ENCODE measurements at regions not wholly inside any gene's neighbourhood (a gene's known extent, or its start where the extent isn't known, plus 50 kb on each side); places are given as distances from the start of the nearest gene placed in this dataset.

DNA sequence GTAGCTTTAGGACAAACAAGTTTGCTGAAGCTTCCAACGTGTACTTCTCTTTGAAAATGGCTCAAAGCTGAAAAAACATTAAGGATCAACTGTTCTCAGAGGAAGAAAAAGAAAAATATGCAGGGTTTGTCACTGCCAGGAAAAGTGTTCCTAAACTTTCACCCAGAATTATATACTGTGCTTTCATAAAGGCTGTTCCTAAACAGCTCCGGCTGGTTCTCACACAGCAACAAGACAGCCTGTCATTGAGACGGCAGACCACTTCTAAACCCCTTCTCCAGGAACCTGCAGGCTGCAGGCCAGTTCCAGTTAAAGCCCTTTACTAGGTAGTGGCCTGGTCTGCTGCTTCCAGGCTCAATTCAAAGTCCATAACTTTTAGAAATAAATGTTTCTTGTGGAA lies 97.4 kb upstream of the SOX4 start (continued):
- no peak for TF ChIP-seq SCRT1 (tag by site-specific recombination; IDR thresholded peaks at IDR 0.05; ENCODE audit: borderline replicate concordance)
- no peak for TF ChIP-seq ZNF426 (tag by site-specific recombination; IDR thresholded peaks at IDR 0.05)
- no peak for TF ChIP-seq ZSCAN16 (tag by site-specific recombination; IDR thresholded peaks at IDR 0.05)

DNA sequence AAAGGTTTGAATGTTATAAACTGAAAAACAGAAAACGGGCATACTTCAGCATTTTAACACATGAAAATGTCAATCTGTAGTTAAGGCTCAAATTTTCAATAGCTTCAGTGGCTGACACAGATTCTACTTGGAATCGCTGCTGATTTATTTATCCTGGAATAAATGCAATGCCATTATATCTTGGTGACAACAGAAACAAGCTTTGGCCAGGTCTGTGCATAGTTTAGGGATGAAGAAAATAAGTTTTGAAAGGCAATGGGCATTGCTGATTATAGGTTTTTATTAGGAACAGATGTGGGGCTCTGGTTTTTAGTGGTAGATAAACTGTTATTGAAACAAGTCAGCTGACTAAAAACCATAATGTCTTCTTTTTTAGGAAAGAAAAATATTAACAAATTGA lies 96.8 kb upstream of the SOX4 start:
- no peak overlapping the region for H3K27ac ChIP-seq (ENCODE audit: extremely low read depth, low read depth, low read length)
- ChIA-PET POLR2A (no interaction called here), CTCF (interaction anchor here (0.6 to 1.2 kb wide), 2 partner anchors 8 to 9 kb away, joined by 3 read pairs; no protein-coding TSS in a partner anchor)
- no peaks in the 10 kb centered on the region for H3K36me3 ChIP-seq (ENCODE audit: control insufficient read depth in 2 of 2, insufficient read depth in 1 of 2, low read length in 2 of 2)
- TF ChIP-seq ZNF549 (tag by site-specific recombination; IDR thresholded peaks at IDR 0.05): no peak
- no peak for TF ChIP-seq ZFP3 (tag by site-specific recombination; IDR thresholded peaks at IDR 0.05; ENCODE audit: low read depth)
- TF ChIP-seq ZSCAN30 (tag by site-specific recombination; IDR thresholded peaks at IDR 0.05): no peak
- TF ChIP-seq ZBTB8A (tag by site-specific recombination; IDR thresholded peaks at IDR 0.05): no peak
- TF ChIP-seq, protein P1, sequence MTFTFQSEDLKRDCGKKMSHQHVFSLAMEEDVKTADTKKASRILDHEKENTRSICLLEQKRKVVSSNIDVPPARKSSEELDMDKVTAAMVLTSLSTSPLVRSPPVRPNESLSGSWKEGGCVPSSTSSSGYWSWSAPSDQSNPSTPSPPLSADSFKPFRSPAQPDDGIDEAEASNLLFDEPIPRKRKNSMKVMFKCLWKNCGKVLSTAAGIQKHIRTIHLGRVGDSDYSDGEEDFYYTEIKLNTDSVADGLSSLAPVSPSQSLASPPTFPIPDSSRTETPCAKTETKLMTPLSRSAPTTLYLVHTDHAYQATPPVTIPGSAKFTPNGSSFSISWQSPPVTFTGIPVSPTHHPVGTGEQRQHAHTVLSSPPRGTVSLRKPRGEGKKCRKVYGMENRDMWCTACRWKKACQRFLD (tag by site-specific recombination; IDR thresholded peaks at IDR 0.05): no peak
- no peak for TF ChIP-seq SP3 (tag by site-specific recombination; IDR thresholded peaks at IDR 0.05)
- no peak for TF ChIP-seq ZNF146 (tag by site-specific recombination; IDR thresholded peaks at IDR 0.05)
- no peak for TF ChIP-seq ZSCAN23 (tag by site-specific recombination; IDR thresholded peaks at IDR 0.05)
- TF ChIP-seq ZNF248 (tag by site-specific recombination; IDR thresholded peaks at IDR 0.05): no peak
- TF ChIP-seq, protein P2, sequence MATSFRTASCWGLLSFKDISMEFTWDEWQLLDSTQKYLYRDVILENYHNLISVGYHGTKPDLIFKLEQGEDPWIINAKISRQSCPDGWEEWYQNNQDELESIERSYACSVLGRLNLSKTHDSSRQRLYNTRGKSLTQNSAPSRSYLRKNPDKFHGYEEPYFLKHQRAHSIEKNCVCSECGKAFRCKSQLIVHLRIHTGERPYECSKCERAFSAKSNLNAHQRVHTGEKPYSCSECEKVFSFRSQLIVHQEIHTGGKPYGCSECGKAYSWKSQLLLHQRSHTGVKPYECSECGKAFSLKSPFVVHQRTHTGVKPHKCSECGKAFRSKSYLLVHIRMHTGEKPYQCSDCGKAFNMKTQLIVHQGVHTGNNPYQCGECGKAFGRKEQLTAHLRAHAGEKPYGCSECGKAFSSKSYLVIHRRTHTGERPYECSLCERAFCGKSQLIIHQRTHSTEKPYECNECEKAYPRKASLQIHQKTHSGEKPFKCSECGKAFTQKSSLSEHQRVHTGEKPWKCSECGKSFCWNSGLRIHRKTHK (tag by site-specific recombination; IDR thresholded peaks at IDR 0.05): no peak
- TF ChIP-seq ZNF501 (tag by site-specific recombination; IDR thresholded peaks at IDR 0.05): no peak
- TF ChIP-seq GFI1B (tag by site-specific recombination; IDR thresholded peaks at IDR 0.05): no peak
- no peak for TF ChIP-seq MYNN (tag by site-specific recombination; IDR thresholded peaks at IDR 0.05; ENCODE audit: borderline replicate concordance)
- TF ChIP-seq SCRT1 (tag by site-specific recombination; IDR thresholded peaks at IDR 0.05; ENCODE audit: borderline replicate concordance): no peak
- no peak for TF ChIP-seq ZIC2 (tag by site-specific recombination; IDR thresholded peaks at IDR 0.05)
- TF ChIP-seq, protein P3, sequence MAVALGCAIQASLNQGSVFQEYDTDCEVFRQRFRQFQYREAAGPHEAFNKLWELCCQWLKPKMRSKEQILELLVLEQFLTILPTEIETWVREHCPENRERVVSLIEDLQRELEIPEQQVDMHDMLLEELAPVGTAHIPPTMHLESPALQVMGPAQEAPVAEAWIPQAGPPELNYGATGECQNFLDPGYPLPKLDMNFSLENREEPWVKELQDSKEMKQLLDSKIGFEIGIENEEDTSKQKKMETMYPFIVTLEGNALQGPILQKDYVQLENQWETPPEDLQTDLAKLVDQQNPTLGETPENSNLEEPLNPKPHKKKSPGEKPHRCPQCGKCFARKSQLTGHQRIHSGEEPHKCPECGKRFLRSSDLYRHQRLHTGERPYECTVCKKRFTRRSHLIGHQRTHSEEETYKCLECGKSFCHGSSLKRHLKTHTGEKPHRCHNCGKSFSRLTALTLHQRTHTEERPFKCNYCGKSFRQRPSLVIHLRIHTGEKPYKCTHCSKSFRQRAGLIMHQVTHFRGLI (tag by site-specific recombination; IDR thresholded peaks at IDR 0.05): no peak
- TF ChIP-seq, protein P4, sequence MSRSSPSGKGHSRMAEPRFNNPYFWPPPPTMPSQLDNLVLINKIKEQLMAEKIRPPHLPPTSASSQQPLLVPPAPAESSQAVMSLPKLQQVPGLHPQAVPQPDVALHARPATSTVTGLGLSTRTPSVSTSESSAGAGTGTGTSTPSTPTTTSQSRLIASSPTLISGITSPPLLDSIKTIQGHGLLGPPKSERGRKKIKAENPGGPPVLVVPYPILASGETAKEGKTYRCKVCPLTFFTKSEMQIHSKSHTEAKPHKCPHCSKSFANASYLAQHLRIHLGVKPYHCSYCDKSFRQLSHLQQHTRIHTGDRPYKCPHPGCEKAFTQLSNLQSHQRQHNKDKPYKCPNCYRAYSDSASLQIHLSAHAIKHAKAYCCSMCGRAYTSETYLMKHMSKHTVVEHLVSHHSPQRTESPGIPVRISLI (tag by site-specific recombination; IDR thresholded peaks at IDR 0.05): no peak
- no peak for TF ChIP-seq ZEB2 (tag by site-specific recombination; IDR thresholded peaks at IDR 0.05)
- peaks cover 17% of the 10 kb centered on the region for H3K4me1 ChIP-seq (ENCODE audit: control insufficient read depth, insufficient read depth, low read length)
- no peaks in the 10 kb centered on the region for H3K9me3 ChIP-seq (ENCODE audit: control insufficient read depth, insufficient read depth, low read depth, low read length)
- no peak overlapping the region for H3K4me3 ChIP-seq (ENCODE audit: low read depth, low read length)
